NB4 (cell line): ENCODE measurements at regions not wholly inside any gene's neighbourhood (a gene's known extent, or its start where the extent isn't known, plus 50 kb on each side); places are given as distances from the start of the nearest gene placed in this dataset.

Experiments used
- POLR2A ChIP-seq: IDR thresholded peaks from 2 replicates; pipeline ENCODE4 v1.6.1; 2011; ENCODE audit warnings: mild to moderate bottlenecking; ENCODE audit not compliant: insufficient read length; ENCODE audit errors: extremely low read depth
- TF ChIP-seq, protein P1 (sequence below): IDR thresholded peaks from one replicate; pipeline ENCODE4 v1.5.1; 2012; ENCODE audit warnings: low read depth, low read length
- TF ChIP-seq, protein P2 (sequence below): IDR thresholded peaks from 2 replicates; pipeline ENCODE4 v1.6.1; 2011; ENCODE audit warnings: low read depth, low read length

DNA sequence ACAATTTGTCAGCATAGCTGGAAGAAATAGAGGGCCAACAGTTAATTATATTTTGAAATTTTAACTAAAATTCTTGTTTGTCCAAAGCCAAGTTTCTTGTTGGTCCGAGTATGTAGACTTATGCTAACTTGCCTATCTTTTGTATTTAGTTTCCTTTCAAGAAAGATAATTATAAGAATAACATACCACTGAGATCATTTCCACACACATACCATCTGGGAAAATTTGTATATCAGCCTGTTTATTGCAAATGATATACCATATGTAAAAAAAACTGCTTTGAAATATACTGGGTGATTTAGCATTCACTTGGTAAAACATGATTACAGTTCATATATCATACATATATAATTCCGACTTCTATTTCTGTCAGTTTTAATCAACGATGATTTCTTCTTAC lies 84.7 kb upstream of the ANKRD50 start:
- TF ChIP-seq, protein P1, sequence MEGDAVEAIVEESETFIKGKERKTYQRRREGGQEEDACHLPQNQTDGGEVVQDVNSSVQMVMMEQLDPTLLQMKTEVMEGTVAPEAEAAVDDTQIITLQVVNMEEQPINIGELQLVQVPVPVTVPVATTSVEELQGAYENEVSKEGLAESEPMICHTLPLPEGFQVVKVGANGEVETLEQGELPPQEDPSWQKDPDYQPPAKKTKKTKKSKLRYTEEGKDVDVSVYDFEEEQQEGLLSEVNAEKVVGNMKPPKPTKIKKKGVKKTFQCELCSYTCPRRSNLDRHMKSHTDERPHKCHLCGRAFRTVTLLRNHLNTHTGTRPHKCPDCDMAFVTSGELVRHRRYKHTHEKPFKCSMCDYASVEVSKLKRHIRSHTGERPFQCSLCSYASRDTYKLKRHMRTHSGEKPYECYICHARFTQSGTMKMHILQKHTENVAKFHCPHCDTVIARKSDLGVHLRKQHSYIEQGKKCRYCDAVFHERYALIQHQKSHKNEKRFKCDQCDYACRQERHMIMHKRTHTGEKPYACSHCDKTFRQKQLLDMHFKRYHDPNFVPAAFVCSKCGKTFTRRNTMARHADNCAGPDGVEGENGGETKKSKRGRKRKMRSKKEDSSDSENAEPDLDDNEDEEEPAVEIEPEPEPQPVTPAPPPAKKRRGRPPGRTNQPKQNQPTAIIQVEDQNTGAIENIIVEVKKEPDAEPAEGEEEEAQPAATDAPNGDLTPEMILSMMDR: no peak
- no peak for TF ChIP-seq POLR2A
- TF ChIP-seq, protein P2, sequence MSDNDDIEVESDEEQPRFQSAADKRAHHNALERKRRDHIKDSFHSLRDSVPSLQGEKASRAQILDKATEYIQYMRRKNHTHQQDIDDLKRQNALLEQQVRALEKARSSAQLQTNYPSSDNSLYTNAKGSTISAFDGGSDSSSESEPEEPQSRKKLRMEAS: no peak
